Frontal cortex (tissue), 3 donors: ENCODE measurements at regions not wholly inside any gene's neighbourhood (a gene's known extent, or its start where the extent isn't known, plus 50 kb on each side); places are given as distances from the start of the nearest gene placed in this dataset.

Experiments
- DNase-seq, 2 donors: peaks; one replicate each; pipeline ENCODE4 v3.0.0; 2012; ENCODE audit warnings: low spot score in 2 of 2
- FAIRE-seq: peaks from 2 replicates; lab custom pipeline; 2012; peaks lifted over from hg19 to GRCh38; lab: Jason Lieb, UNC
- donor health status: control.
- donor health status: control.
- donor health status: control.

GRCh38 chr16:73565263-73565662 lies 517.3 kb upstream of the ZFHX3 start:
- DNase-seq: peak in 1 of 2 donors; percentile 7
- no peak for FAIRE-seq

GRCh38 chr16:73563709-73564108 lies 515.8 kb upstream of the ZFHX3 start:
- FAIRE-seq: no peak

GRCh38 chr16:73560497-73560896 lies 512.6 kb upstream of the ZFHX3 start:
- DNase-seq: no peak
- no peak for FAIRE-seq

More at GRCh38 chr16:73563709-73564108, 515.8 kb upstream of the ZFHX3 start:
- no peak for DNase-seq

- no peak for FAIRE-seq
These were observed 510.3 kb upstream of the ZFHX3 start for GRCh38 chr16:73558219-73558618.

GRCh38 chr16:73553941-73554660 lies 506.2 kb upstream of the ZFHX3 start:
- DNase-seq: no peak
- FAIRE-seq: no peak

More at GRCh38 chr16:73558219-73558618, 510.3 kb upstream of the ZFHX3 start:
- DNase-seq: no peak

- no peak for FAIRE-seq
These were observed 502.2 kb upstream of the ZFHX3 start for GRCh38 chr16:73549984-73550631.

GRCh38 chr16:73547552-73548403 lies 499.9 kb upstream of the ZFHX3 start:
- FAIRE-seq (no peak), DNase-seq (no peak)

More at GRCh38 chr16:73549984-73550631, 502.2 kb upstream of the ZFHX3 start:
- no peak for DNase-seq

GRCh38 chr16:73546341-73546845 lies 498.5 kb upstream of the ZFHX3 start:
- DNase-seq: no peak

GRCh38 chr16:73545755-73546154 lies 497.8 kb upstream of the ZFHX3 start:
- DNase-seq: no peak

More at GRCh38 chr16:73546341-73546845, 498.5 kb upstream of the ZFHX3 start:
- no peak for FAIRE-seq

GRCh38 chr16:73545290-73545689 lies 497.4 kb upstream of the ZFHX3 start:
- FAIRE-seq: no peak
- no peak for DNase-seq

More at GRCh38 chr16:73545755-73546154, 497.8 kb upstream of the ZFHX3 start:
- no peak for FAIRE-seq

GRCh38 chr16:73544826-73545225 lies 496.9 kb upstream of the ZFHX3 start:
- no peak for FAIRE-seq
- DNase-seq: no peak

GRCh38 chr16:73543970-73544599 lies 496.2 kb upstream of the ZFHX3 start:
- FAIRE-seq: no peak
- DNase-seq: no peak

- no peak for FAIRE-seq
- no peak for DNase-seq
These were observed 495.5 kb upstream of the ZFHX3 start for GRCh38 chr16:73543331-73543969.

- FAIRE-seq (no peak), DNase-seq (no peak)
These were observed 495.0 kb upstream of the ZFHX3 start for GRCh38 chr16:73542885-73543284.

- DNase-seq (no peak), FAIRE-seq (no peak)
These were observed 490.0 kb upstream of the ZFHX3 start for GRCh38 chr16:73537921-73538320.

- FAIRE-seq (no peak), DNase-seq (no peak)
These were observed 489.0 kb upstream of the ZFHX3 start for GRCh38 chr16:73536931-73537330.

GRCh38 chr16:73531021-73531420 lies 483.1 kb upstream of the ZFHX3 start:
- no peak for FAIRE-seq
- no peak for DNase-seq

- FAIRE-seq (no peak), DNase-seq (no peak)
These were observed 482.6 kb upstream of the ZFHX3 start for GRCh38 chr16:73530529-73530928.

GRCh38 chr16:73529303-73530012 lies 481.5 kb upstream of the ZFHX3 start:
- DNase-seq: no peak
- no peak for FAIRE-seq
